ENCODE measurements at regions not wholly inside any gene's neighbourhood (a gene's known extent, or its start where the extent isn't known, plus 50 kb on each side); places are given as distances from the start of the nearest gene placed in this dataset.
"Not testable (repeated sequence)": the region's sequence is repeated elsewhere in the genome, so short reads cannot be mapped to it uniquely, and the experiment has no call there.

GRCh38 chr7:68965351-68965750 lies 632.9 kb upstream of the AUTS2 start:
- DNase-seq, result no peak

- no peak for DNase-seq
These were observed 630.7 kb upstream of the AUTS2 start for GRCh38 chr7:68967598-68967997.

- DNase-seq, result no peak
These were observed 628.7 kb upstream of the AUTS2 start for GRCh38 chr7:68969571-68969970.

GRCh38 chr7:68971634-68972340 lies 626.5 kb upstream of the AUTS2 start:
- DNase-seq, result no peak

- no peak for DNase-seq
These were observed 620.8 kb upstream of the AUTS2 start for GRCh38 chr7:68977385-68978055.

- no peak for DNase-seq
These were observed 619.6 kb upstream of the AUTS2 start for GRCh38 chr7:68978710-68979109.

GRCh38 chr7:68980011-68980410 lies 618.3 kb upstream of the AUTS2 start:
- DNase-seq, result no peak

- not testable (repeated sequence) for DNase-seq
These were observed 617.8 kb upstream of the AUTS2 start for GRCh38 chr7:68980432-68980831.

GRCh38 chr7:68984306-68984705 lies 614.0 kb upstream of the AUTS2 start:
- DNase-seq, result no peak

- no peak for DNase-seq
These were observed 603.4 kb upstream of the AUTS2 start for GRCh38 chr7:68994841-68995240.

GRCh38 chr7:68998136-68998535 lies 600.1 kb upstream of the AUTS2 start:
- DNase-seq, result no peak

GRCh38 chr7:69002416-69002815 lies 595.9 kb upstream of the AUTS2 start:
- DNase-seq, result no peak

GRCh38 chr7:69012149-69012548 lies 586.1 kb upstream of the AUTS2 start:
- no peak for DNase-seq

- no peak for DNase-seq
These were observed 581.1 kb upstream of the AUTS2 start for GRCh38 chr7:69017208-69017607.

- DNase-seq, result no peak
These were observed 580.1 kb upstream of the AUTS2 start for GRCh38 chr7:69018200-69018599.

- DNase-seq, result no peak
These were observed 578.8 kb upstream of the AUTS2 start for GRCh38 chr7:69019437-69019836.

GRCh38 chr7:69020536-69020935 lies 577.7 kb upstream of the AUTS2 start:
- no peak for DNase-seq

GRCh38 chr7:69025249-69025648 lies 573.0 kb upstream of the AUTS2 start:
- no peak for DNase-seq

- no peak for DNase-seq
These were observed 565.4 kb upstream of the AUTS2 start for GRCh38 chr7:69032848-69033247.

GRCh38 chr7:69035826-69036225 lies 562.4 kb upstream of the AUTS2 start:
- no peak for DNase-seq

- DNase-seq, result no peak
These were observed 562.0 kb upstream of the AUTS2 start for GRCh38 chr7:69036301-69036700.

GRCh38 chr7:69038915-69039314 lies 559.4 kb upstream of the AUTS2 start:
- DNase-seq, result no peak

GRCh38 chr7:69042138-69042537 lies 556.1 kb upstream of the AUTS2 start:
- no peak for DNase-seq

GRCh38 chr7:69047151-69047754 lies 551.0 kb upstream of the AUTS2 start:
- no peak for DNase-seq
